CD4-positive, alpha-beta T cell (primary cell): ENCODE measurements at regions not wholly inside any gene's neighbourhood (a gene's known extent, or its start where the extent isn't known, plus 50 kb on each side); places are given as distances from the start of the nearest gene placed in this dataset.
"Not testable (repeated sequence)": the region's sequence is repeated elsewhere in the genome, so short reads cannot be mapped to it uniquely, and the experiment has no call there.

ENCODE experiments used
- ATAC-seq: fragments of 200-7000 bp; cut with Tn5 transposase; one replicate; pipeline ENCODE4 v1.10.0; 2022; ENCODE audit warnings: mild to moderate bottlenecking; ENCODE audit not compliant: poor library complexity
- CTCF ChIA-PET: fragments of 350-600 bp; sonication (Branson Sonifier 250); formaldehyde crosslinking; loops from one replicate; lab custom pipeline; 2021; ENCODE audit warnings: antibody characterized with exemption, inconsistent platforms; lab: Charles Lee
- POLR2A ChIA-PET: fragments of 350-600 bp; sonication (Branson Sonifier 250); formaldehyde crosslinking; loops from one replicate; lab custom pipeline; 2021; ENCODE audit warnings: antibody characterized with exemption, inconsistent platforms; lab: Charles Lee
- DNase-seq, 14 experiments: peaks; one replicate each; pipeline ENCODE4 v3.0.0-alpha.2; 2013 to 2020; ENCODE audit warnings: mixed read lengths in 2 of 14
- H3K27ac ChIP-seq, 2 donors: one replicate each; pipeline versions ENCODE4 v1.5.1 to v1.7.0; 2013; ENCODE audit warnings: low read length in 2 of 2, low read depth in 1 of 2, mild to moderate bottlenecking in 1 of 2
- H3K27me3 ChIP-seq, 2 experiments: 1 replicate in 1 of 2; 2 replicates in 1 of 2; pipeline versions ENCODE4 v1.6.1 to v1.7.0; 2013; ENCODE audit warnings: low read length in 2 of 2, control low read depth in 1 of 2, mild to moderate bottlenecking in 1 of 2, moderate library complexity in 1 of 2; ENCODE audit not compliant: insufficient read depth in 2 of 2, control insufficient read depth in 1 of 2
- H3K36me3 ChIP-seq: one replicate; pipeline ENCODE4 v1.6.1; 2013; ENCODE audit warnings: low read length, control low read depth; ENCODE audit not compliant: insufficient read depth
- H3K4me1 ChIP-seq: one replicate; pipeline ENCODE4 v1.6.1; 2013; ENCODE audit warnings: low read length, control low read depth; ENCODE audit not compliant: insufficient read depth
- H3K4me3 ChIP-seq: one replicate; pipeline ENCODE4 v1.5.1; 2013; ENCODE audit warnings: mild to moderate bottlenecking, low read length, moderate library complexity
- H3K9me3 ChIP-seq, 2 experiments: 1 replicate in 1 of 2; 2 replicates in 1 of 2; pipeline versions ENCODE4 v1.6.1 to v1.7.0; 2013; ENCODE audit warnings: low read length in 2 of 2, mild to moderate bottlenecking in 2 of 2, control low read depth in 1 of 2, moderate library complexity in 1 of 2; ENCODE audit not compliant: control insufficient read depth in 1 of 2, insufficient read depth in 1 of 2
- H3K27ac Mint-ChIP-seq: one replicate; pipeline ENCODE4 v1.8.0; 2020; ENCODE audit warnings: mixed read lengths
- H3K27me3 Mint-ChIP-seq: one replicate; pipeline ENCODE4 v1.8.0; 2021; ENCODE audit warnings: mixed read lengths
- H3K36me3 Mint-ChIP-seq: one replicate; pipeline ENCODE4 v1.8.0; 2021; ENCODE audit warnings: low read depth, mixed read lengths
- H3K4me1 Mint-ChIP-seq: one replicate; pipeline ENCODE4 v1.8.0; 2021; ENCODE audit warnings: low read depth, mixed read lengths
- H3K4me3 Mint-ChIP-seq: one replicate; pipeline ENCODE4 v1.8.0; 2020; ENCODE audit warnings: mild to moderate bottlenecking, mixed read lengths
- H3K9me3 Mint-ChIP-seq: one replicate; pipeline ENCODE4 v1.8.0; 2020; ENCODE audit warnings: mixed read lengths
- intact Hi-C, 2 experiments: fragments of 100-400 bp; cut with DNase I in 1 of 2; cut with micrococcal nuclease in 1 of 2; formaldehyde crosslinking; loops; one replicate each; pipeline versions ENCODE4 v1.15.1 to v1.9.0; 2023 to 2025; cut with DNase I, micrococcal nuclease
- TF ChIP-seq, protein P1 (sequence below): fragments of 200-600 bp; IDR thresholded peaks from one replicate; pipeline ENCODE4 v1.8.0; 2022; ENCODE audit warnings: antibody characterized with exemption, mild to moderate bottlenecking

DNA sequence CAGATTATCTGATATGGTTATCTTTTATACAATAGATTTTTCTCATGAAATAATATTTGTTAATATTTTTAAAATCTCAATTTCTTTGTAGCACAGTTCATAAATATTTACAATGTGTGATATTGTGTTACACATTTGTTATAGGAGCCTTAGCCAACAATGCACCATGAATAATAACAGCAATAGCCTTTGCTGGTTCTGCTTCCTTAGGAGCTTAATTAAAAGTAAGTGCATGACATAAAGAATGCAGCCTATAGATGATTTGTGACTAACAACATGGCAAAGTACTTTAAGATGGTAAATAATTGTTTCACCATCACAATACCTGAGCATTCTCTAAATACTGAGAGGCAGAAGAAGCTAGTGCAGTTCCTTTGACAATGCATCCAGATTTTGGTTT is 156.3 kb upstream of the RASSF8 start:
- no peaks in the 10 kb centered on the region for H3K9me3 Mint-ChIP-seq
- CTCF ChIA-PET, result no interaction called here
- no peaks in the 10 kb centered on the region for H3K36me3 Mint-ChIP-seq
- POLR2A ChIA-PET, result no interaction called here
- peaks cover 0 to 3% of the 10 kb centered on the region in 2 experiments for H3K9me3 ChIP-seq
- H3K27ac Mint-ChIP-seq, result no peak overlapping the region
- DNase-seq (no peak), ATAC-seq (no peak)
- H3K4me3 ChIP-seq, result no peak overlapping the region
- H3K4me3 Mint-ChIP-seq, result no peak overlapping the region
- TF ChIP-seq, protein P1, sequence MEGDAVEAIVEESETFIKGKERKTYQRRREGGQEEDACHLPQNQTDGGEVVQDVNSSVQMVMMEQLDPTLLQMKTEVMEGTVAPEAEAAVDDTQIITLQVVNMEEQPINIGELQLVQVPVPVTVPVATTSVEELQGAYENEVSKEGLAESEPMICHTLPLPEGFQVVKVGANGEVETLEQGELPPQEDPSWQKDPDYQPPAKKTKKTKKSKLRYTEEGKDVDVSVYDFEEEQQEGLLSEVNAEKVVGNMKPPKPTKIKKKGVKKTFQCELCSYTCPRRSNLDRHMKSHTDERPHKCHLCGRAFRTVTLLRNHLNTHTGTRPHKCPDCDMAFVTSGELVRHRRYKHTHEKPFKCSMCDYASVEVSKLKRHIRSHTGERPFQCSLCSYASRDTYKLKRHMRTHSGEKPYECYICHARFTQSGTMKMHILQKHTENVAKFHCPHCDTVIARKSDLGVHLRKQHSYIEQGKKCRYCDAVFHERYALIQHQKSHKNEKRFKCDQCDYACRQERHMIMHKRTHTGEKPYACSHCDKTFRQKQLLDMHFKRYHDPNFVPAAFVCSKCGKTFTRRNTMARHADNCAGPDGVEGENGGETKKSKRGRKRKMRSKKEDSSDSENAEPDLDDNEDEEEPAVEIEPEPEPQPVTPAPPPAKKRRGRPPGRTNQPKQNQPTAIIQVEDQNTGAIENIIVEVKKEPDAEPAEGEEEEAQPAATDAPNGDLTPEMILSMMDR, result no peak
- H3K27me3 Mint-ChIP-seq, result no peaks in the 10 kb centered on the region
- peaks cover 15% of the 10 kb centered on the region for H3K4me1 Mint-ChIP-seq
- H3K36me3 ChIP-seq, result no peaks in the 10 kb centered on the region
- H3K27ac ChIP-seq, result no peak overlapping the region
- H3K4me1 ChIP-seq, result no peaks in the 10 kb centered on the region
- intact Hi-C loops, result no loop called here
- H3K27me3 ChIP-seq, result no peaks in the 10 kb centered on the region

- H3K27ac ChIP-seq, H3K4me1 ChIP-seq, H3K27me3 ChIP-seq, H3K36me3 Mint-ChIP-seq, POLR2A ChIA-PET, H3K4me3 Mint-ChIP-seq, H3K27me3 Mint-ChIP-seq, H3K4me3 ChIP-seq, H3K36me3 ChIP-seq, intact Hi-C loops, DNase-seq, H3K9me3 ChIP-seq, ATAC-seq, H3K27ac Mint-ChIP-seq, CTCF ChIA-PET, H3K9me3 Mint-ChIP-seq: not testable (repeated sequence)
- H3K4me1 Mint-ChIP-seq, result peaks cover 15% of the 10 kb centered on the region
Observed at GRCh38 chr12:25803029-25803664, 155.3 kb upstream of the RASSF8 start.

DNA sequence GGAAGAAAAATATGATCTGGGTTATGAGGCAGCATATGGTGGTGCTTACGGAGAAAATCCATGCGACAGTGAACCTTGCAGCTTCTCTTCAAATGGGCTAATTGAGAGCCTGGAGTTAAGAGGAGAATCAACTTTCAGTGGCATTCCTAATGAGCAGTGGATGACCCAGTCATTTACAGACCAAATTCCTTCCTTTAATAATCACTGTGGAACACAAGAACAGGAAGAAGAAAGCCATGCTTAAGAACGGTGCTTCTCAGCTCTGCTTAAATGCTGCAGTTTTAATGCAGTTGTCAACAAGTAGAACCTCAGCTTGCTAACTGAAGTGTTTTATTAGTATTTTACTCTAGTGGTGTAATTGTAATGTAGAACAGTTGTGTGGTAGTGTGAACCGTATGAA is 154.2 kb upstream of the RASSF8 start:
- intact Hi-C loops, H3K27ac Mint-ChIP-seq, CTCF ChIA-PET, H3K4me1 ChIP-seq, H3K27me3 Mint-ChIP-seq, H3K4me3 Mint-ChIP-seq, H3K27ac ChIP-seq, H3K27me3 ChIP-seq, H3K9me3 ChIP-seq, ATAC-seq, H3K9me3 Mint-ChIP-seq, H3K36me3 Mint-ChIP-seq, POLR2A ChIA-PET, H3K36me3 ChIP-seq, DNase-seq, H3K4me3 ChIP-seq: not testable (repeated sequence)
- peaks cover 15% of the 10 kb centered on the region for H3K4me1 Mint-ChIP-seq

GRCh38 chr12:25806271-25806670 is 152.2 kb upstream of the RASSF8 start:
- peaks cover 2% of the 10 kb centered on the region for H3K9me3 Mint-ChIP-seq
- H3K4me1 Mint-ChIP-seq, result peaks cover 7% of the 10 kb centered on the region
- Histone ChIP-seq H3K4me1 (no peaks in the 10 kb centered on the region), H3K27ac (no peak overlapping the region), H3K4me3 (no peak overlapping the region), H3K36me3 (no peaks in the 10 kb centered on the region), H3K9me3 (peaks cover 0 to 3% of the 10 kb centered on the region in 2 experiments), H3K27me3 (no peaks in the 10 kb centered on the region)
- H3K4me3 Mint-ChIP-seq, result no peak overlapping the region
- ATAC-seq (peak; percentile 37), DNase-seq (no peak)
- H3K27me3 Mint-ChIP-seq, result no peaks in the 10 kb centered on the region
- ChIA-PET POLR2A (no interaction called here), CTCF (no interaction called here)
- intact Hi-C loops, result no loop called here
- no peaks in the 10 kb centered on the region for H3K36me3 Mint-ChIP-seq
- H3K27ac Mint-ChIP-seq, result no peak overlapping the region
- TF ChIP-seq, protein P1, result no peak
